Raji (cell line): ENCODE measurements at regions not wholly inside any gene's neighbourhood (a gene's known extent, or its start where the extent isn't known, plus 50 kb on each side); places are given as distances from the start of the nearest gene placed in this dataset.

Experiments
- POLR2A ChIP-seq: IDR thresholded peaks from 2 replicates; pipeline ENCODE4 v1.6.1; 2011; ENCODE audit warnings: low read depth, low read length, control low read depth; ENCODE audit not compliant: insufficient read depth

DNA sequence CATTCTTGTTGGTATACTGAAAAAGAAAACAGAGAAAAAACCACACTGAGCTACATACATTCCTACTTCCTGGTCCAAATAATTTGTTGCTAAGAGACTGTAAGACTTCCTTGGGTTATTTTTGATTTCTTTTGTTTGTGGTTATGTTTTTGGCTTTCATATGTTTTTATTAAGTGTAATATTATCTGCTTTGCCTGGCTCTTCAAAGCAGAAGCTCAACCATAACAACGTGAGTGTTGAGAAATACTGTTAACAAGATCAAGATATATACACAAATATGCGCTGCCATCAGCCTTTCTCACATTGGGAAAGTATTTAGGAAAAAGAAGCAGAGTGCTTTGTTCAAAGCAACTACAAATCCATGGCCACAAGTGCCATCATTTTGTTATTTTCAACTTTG is 556.2 kb upstream of the CBLB start:
- TF ChIP-seq POLR2A: no peak

DNA sequence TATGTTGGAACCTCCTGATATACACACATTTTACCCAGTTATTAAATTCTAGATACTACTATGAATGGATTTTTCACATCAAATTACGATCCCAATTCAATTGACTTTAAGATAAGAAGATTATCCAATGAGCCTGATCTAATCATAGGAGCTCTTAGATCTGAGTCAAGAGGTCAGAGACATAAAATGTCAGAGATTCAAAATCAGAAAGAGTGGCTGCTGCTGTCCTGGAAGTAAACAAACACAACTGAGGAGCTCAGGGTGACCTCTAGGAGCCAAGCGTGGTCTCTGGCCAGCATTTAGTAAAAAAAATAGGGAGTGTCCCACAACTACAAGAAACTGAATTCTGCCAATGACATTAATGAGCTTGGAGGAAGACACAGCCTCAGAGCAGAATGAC is 557.1 kb upstream of the CBLB start:
- TF ChIP-seq POLR2A: no peak

DNA sequence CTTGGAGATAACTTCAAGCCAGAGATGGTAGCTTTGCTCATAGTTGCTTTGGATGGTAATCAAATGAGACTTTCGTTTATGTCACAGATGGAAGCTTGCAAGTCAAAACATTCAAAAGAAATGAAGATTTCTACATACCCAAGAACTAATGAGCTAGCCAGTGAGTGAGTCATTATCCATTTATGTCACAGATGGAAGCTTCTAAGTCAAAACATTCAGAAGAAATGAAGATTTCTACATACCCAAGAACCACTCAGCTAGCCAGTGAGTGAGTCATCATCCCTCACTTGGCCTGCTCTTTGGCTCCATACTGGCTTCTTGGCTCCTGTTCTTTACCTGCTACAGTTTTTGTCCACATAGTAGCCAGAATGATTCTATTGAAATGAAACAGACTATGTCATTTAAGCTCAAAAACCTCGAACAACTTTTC is 559.8 kb upstream of the CBLB start:
- no peak for TF ChIP-seq POLR2A

DNA sequence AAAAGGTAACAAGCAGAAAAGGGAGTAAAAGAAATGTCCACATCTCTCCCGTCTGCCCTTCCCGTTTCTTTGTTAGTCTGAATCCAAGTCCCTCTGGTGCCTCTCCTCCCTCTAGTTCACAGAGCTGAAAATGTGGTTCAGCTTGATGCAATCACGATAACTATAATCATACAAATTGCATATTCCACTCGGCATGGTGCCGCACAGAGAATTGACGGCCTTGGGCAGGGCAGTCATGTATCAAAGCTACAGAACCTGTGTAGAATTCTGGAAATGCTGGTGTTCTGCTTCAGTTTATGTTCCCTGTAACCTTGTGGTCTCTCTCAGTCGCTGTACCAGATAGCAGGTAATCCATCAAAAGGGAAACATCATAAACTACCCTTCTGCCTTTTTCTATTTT is 562.9 kb upstream of the CBLB start:
- TF ChIP-seq POLR2A: no peak

DNA sequence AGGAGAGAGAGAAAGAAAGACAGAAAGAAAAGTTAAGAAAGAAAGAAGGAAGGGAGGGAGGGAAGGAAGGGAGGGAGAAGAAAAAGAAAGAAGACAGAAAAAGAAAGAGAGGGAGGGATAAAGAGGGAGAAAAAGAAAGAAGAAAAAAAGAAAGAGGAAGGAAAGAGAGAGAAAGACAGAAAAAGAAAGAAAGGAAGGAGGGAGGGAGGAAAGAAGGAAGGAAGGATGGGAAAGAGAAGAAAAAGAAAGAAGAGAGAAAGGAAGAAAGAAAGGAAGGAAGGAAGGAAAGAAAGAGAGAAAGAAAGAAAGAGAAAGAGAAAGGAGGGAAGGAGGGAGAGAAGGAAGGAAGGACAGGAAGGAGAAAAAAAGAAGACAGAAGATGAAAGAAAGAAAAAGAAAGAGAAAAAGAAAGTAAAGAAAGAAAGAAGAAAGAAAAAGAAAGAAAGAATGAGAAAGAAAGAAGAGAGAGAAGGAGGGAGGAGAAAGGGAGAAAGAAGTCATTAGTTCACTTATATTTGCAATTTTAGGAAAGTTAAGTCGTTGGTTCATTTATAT is 567.2 kb upstream of the CBLB start:
- TF ChIP-seq POLR2A: no peak

DNA sequence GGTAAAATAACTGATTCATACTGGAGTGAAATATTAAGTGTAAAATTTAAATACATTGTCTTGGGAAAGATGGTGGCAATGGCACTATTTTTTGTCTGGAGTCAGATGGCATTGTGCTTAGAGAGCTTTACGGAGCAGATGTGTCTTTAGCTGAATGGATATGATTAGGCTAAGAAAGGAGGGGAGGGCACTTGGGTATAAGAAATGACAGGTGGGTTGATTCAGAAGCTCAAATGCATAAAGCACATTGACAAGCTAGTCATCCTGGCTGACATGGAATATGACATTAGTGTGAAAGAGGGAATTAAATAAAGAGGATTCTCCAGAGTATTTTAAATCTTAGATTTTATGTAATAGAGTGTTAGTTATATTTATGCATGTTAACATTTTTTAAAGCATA is 570.1 kb upstream of the CBLB start:
- TF ChIP-seq POLR2A: no peak

DNA sequence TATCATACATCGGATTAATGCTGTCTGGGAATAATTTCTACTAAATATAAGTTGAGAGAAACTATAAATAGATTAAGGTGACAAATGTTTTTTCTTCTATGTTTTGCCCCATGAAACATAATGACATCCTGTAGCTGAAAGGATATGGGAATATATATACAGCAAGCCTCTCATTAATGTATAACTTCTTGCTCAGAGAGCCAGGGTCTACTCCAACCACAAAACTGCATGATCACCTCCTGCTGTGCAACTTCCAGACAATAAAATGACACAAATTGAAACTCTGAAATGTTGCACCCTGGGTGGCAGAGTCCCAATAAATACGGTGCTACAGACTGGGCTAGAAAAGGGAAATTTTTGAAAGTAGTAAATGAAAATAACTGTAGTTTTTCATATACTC is 571.9 kb upstream of the CBLB start:
- TF ChIP-seq POLR2A: no peak

DNA sequence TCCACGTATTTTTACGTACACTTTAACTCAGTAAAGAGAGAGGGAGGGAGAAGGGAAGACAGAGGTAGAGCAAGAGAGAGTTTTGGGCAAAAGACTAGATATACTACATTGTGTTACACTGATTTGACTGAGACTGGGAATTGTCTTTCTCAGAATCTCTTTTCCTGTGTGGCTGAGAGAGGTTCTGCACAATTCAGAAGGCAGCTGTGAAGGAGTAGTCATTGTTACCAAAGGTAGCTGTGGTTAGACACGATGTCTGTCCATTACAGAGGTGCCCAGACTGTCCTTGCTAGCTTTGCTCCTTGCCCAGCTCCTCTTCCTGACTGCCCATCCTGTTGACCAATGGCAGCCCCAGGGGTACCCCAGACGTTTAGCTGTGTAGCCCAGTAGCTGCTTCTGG is 577.5 kb upstream of the CBLB start:
- no peak for TF ChIP-seq POLR2A

DNA sequence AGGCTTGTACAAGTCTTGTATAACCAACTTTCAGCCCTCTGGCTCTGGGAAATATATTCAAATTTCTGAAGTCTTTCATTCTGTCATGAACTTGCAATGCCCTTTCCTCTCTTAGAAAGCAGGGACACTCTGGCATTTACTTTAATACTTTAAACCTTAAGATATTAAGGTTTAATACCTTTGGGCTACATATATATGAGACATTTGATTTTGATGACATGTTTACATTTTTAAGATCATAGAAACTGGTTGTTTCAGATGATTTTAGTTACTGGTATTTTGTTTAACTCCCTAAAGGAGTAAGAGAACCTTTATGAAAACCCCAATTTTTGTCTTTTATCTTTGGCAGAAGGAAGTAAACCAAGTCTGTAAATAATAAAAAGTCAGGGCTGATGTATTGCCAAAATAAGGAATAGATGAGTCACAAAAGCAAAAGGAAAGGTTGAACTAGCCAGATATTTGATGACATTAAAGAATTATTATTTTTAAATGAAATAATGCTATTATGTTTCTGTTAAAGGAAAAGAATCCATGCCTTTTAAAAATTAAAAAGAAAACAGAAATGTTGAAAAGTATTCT is 579.0 kb upstream of the CBLB start:
- no peak for TF ChIP-seq POLR2A

DNA sequence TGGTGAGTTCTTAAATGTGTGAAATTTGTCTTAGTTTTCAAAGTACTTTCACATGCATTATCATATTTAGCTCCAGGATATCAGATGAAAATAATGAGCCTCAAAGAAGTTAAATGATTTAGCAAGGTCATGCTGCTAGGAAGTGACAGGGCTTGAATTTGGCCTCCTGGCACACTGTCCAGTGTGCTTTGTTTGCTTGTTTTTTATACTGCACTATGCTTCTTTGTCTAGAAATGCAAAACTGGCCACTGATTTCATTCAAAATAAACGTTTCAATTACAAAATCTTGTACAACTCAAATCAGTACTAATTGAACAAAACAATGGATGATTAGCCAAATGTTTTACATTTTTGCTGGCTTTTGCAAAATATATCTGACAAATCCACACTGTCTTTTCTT is 583.3 kb upstream of the CBLB start:
- no peak for TF ChIP-seq POLR2A

DNA sequence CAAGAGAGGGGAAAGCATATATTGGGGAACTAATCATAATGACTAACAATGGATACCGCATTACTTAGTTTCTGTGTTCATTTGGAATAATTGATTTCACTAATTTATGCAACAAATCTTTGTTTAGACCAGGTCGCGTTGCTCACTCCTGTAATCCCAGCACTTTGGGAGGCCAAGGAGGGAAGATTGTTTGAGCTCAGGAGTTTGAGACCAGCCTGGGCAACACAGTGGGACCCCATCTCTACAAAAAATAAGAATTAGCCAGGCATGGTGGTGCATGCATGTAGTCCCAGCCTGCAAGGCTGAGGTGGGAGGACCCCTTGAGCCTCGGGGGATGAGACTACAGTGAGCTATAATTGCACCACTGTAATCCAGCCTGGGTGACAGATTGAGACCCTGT is 585.7 kb upstream of the CBLB start:
- TF ChIP-seq POLR2A: no peak

DNA sequence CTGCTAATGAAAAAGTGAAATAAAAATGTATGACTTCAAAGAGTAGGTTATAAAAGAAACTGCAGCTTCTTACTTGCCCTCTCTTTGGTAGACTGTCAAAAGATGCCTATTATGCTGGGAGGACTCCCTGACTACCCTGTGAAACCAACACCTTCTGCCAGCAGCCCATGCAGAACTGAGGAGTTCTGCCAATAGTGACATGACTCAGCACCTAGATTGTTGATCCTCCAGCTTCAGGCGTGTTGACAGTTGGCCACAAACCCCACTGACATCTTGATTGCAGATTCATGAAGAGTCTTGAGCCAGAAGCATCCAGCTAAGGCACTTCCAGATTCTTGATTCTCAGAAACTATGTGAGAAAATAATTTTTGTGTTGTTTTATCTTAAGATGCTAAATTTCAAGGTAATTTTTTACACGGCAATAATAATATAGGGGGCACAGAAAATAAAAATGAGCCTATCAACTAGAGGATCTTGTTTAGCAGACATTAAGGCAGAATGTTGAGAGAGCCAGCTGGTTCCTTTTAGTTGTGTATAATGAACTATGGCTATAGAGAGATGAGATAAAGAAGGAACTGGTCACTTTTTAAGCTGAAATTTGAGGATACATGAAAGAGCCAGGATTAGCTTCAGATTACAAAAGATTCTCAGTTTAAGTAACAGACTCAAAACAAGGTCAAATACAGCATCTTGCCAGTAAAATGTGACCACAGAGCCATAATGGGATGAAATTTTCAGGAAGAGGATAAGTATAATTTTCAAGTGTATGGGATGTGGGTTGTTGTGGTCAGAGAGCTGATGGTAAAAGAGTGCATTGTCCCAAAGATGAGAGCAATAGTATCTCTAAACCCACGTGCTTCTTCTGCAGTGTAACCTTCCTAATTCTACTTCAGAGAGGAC is 588.7 kb upstream of the CBLB start:
- no peak for TF ChIP-seq POLR2A

DNA sequence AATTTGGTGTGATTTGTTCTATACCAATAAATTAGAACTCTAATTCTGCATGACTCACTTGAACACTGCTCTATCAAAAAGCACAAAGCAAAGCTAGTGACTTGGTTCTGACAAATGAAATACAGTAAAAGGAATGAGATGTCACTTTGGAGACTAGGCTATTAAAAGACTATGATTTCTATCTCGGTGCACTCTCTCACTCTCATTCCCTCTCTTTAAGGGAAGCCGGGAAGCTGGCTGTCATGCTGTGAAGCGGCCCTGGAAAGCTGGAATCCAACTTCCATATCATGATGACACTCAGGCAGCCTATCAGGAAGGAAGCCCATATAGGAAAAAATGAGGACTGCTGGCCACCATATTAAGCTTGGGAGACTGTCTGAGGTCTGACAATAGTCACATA is 590.1 kb upstream of the CBLB start:
- no peak for TF ChIP-seq POLR2A

DNA sequence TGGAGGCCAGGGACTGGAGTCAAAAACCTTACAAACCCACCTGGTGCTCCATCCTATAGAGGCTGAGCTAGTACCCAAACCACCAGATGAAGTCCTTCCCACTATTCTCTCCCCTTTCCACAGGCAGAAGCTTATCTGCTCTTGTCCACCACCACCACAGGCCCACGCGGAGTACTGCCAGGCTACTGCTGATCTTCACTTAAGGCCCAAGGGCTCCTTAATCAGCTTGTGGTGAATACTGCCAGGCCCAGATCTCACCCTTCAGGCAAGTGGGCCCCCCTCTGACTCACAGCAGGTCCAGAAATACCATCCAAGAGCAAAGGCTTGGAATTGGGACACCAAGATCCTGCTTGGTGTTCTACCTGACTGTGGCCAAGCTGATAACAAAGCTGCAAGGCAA is 598.1 kb upstream of the CBLB start:
- no peak for TF ChIP-seq POLR2A

DNA sequence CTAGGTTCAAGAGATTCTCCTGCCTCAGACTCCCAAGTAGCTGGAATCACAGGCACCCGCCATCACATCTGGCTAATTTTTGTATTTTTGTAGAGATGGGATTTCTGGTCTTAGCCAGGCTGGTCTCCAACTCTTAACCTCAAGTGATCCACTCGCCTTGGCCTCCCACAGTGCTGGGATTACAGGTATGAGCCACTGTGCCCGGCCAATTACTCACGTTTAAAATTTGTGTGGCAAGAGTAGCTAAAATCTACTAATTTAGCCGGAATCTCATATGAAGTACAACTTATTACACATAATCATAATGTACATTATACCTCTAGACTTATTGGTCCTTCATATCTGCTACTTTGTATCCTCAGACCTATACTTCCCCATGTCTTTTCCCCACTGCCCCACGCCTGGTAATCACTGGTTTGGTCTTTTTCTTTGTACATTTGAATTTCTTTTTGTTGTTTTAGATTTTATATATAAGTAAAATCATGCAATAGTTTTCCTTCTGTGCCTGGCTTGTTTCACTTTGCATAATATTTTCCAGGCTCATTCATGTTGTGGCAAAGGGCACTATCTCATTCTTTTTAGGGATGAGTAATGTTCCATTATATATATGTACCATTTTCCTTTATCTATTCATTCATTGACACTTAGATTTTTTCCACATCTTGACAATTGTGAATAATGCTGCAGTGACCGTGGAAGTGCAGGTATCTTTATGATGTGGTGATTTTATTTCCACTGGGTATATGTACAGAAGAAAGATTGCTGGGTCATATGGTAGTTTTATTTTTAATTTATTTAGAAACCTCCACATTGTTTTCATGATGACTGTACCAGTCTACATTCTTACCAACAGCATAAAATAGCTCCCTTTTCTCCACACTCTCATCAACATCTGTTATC is 605.0 kb upstream of the CBLB start:
- no peak for TF ChIP-seq POLR2A
